Stimulated activated CD4-positive, alpha-beta T cell treated with anti-CD3 and anti-CD28 coated beads, TNF-alpha, amount 100 ng/mL, for 48 hours (primary cell): ENCODE measurements at regions not wholly inside any gene's neighbourhood (a gene's known extent, or its start where the extent isn't known, plus 50 kb on each side); places are given as distances from the start of the nearest gene placed in this dataset.
A peak's percentile ranks its signal among the peaks of the same experiment; 100 is the strongest.
"Not testable (repeated sequence)": the region's sequence is repeated elsewhere in the genome, so short reads cannot be mapped to it uniquely, and the experiment has no call there.

Experiments used
- DNase-seq, 3 donors: peaks; one replicate each; pipeline ENCODE4 v3.0.0-alpha.2; 2020; ENCODE audit warnings: low read depth in 3 of 3

- no peak for DNase-seq
These were observed 338.5 kb upstream of the ONECUT1 start for GRCh38 chr15:53128652-53129051.

- no peak for DNase-seq
These were observed 336.0 kb upstream of the ONECUT1 start for GRCh38 chr15:53126144-53126543.

GRCh38 chr15:53122818-53123217, 332.7 kb upstream of the ONECUT1 start:
- no peak for DNase-seq

GRCh38 chr15:53116915-53117314, 326.8 kb upstream of the ONECUT1 start:
- not testable (repeated sequence) for DNase-seq

GRCh38 chr15:53116169-53116568, 326.0 kb upstream of the ONECUT1 start:
- no peak for DNase-seq

- no peak for DNase-seq
These were observed 325.4 kb upstream of the ONECUT1 start for GRCh38 chr15:53115563-53115962.

GRCh38 chr15:53114960-53115359, 324.8 kb upstream of the ONECUT1 start:
- DNase-seq: no peak

GRCh38 chr15:53110999-53111398, 320.9 kb upstream of the ONECUT1 start:
- no peak for DNase-seq

- no peak for DNase-seq
These were observed 318.2 kb upstream of the ONECUT1 start for GRCh38 chr15:53108319-53108718.

GRCh38 chr15:53107855-53108254, 317.7 kb upstream of the ONECUT1 start:
- DNase-seq: no peak

- no peak for DNase-seq
These were observed 316.6 kb upstream of the ONECUT1 start for GRCh38 chr15:53106505-53107286.

GRCh38 chr15:53102483-53102882, 312.3 kb upstream of the ONECUT1 start:
- no peak for DNase-seq

- DNase-seq: no peak
These were observed 290.3 kb upstream of the ONECUT1 start for GRCh38 chr15:53080484-53080883.

- no peak for DNase-seq
These were observed 284.1 kb upstream of the ONECUT1 start for GRCh38 chr15:53074221-53074620.

GRCh38 chr15:53072077-53072476, 281.9 kb upstream of the ONECUT1 start:
- peak in 1 of 3 donors; percentile 1 for DNase-seq

GRCh38 chr15:53068636-53069035, 278.5 kb upstream of the ONECUT1 start:
- no peak for DNase-seq

- no peak for DNase-seq
These were observed 269.3 kb upstream of the ONECUT1 start for GRCh38 chr15:53059273-53060043.

- no peak for DNase-seq
These were observed 256.1 kb upstream of the ONECUT1 start for GRCh38 chr15:53046153-53046790.

GRCh38 chr15:53038655-53038941, 248.5 kb upstream of the ONECUT1 start:
- no peak for DNase-seq

- no peak for DNase-seq
These were observed 247.9 kb upstream of the ONECUT1 start for GRCh38 chr15:53037904-53038654.

GRCh38 chr15:53036641-53037040, 246.5 kb upstream of the ONECUT1 start:
- no peak for DNase-seq

- DNase-seq: no peak
These were observed 244.7 kb upstream of the ONECUT1 start for GRCh38 chr15:53034767-53035245.
